H1 (cell line): ENCODE measurements at regions not wholly inside any gene's neighbourhood (a gene's known extent, or its start where the extent isn't known, plus 50 kb on each side); places are given as distances from the start of the nearest gene placed in this dataset.

ENCODE experiments used
- TF ChIP-seq, protein P1 (sequence below): IDR thresholded peaks from 2 replicates; pipeline ENCODE4 v1.6.1; 2012; ENCODE audit warnings: low read length, inconsistent platforms

DNA sequence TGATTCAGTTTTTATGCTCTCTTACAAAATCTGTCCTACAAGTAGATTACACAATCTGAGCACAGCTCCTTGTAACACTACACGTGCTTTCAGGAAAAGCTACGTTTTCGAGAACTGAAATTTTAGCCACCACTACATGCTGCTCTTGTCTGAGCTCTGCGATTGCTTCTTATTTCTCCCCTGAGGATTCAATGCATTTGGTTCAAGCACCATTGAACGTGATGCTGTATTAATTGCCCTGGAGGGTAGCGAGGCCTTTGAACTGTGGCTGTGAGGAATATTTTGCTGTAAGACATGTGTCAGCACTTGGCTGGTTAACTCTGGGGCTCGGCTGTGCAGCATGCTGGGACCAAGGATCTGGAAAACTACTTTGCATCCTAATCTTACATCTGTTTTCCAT lies 405.8 kb downstream of the EPHA4 start (continued):
- TF ChIP-seq, protein P1, sequence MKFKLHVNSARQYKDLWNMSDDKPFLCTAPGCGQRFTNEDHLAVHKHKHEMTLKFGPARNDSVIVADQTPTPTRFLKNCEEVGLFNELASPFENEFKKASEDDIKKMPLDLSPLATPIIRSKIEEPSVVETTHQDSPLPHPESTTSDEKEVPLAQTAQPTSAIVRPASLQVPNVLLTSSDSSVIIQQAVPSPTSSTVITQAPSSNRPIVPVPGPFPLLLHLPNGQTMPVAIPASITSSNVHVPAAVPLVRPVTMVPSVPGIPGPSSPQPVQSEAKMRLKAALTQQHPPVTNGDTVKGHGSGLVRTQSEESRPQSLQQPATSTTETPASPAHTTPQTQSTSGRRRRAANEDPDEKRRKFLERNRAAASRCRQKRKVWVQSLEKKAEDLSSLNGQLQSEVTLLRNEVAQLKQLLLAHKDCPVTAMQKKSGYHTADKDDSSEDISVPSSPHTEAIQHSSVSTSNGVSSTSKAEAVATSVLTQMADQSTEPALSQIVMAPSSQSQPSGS: no peak
